NT2/D1 (cell line): ENCODE measurements at regions not wholly inside any gene's neighbourhood (a gene's known extent, or its start where the extent isn't known, plus 50 kb on each side); places are given as distances from the start of the nearest gene placed in this dataset.

Source experiments
- YY1 ChIP-seq: IDR thresholded peaks from 2 replicates; pipeline ENCODE4 v1.6.1; 2011; ENCODE audit not compliant: insufficient read length, insufficient read depth
- ZNF274 ChIP-seq: IDR thresholded peaks from 2 replicates; pipeline ENCODE4 v1.6.1; 2011; ENCODE audit warnings: mild to moderate bottlenecking, low read depth, low read length

- no peak for TF ChIP-seq YY1
- no peak for TF ChIP-seq ZNF274
Observed at GRCh38 chr15:46410705-46411104, 775.9 kb downstream of the SQOR start.
